HepG2 (cell line): ENCODE measurements at regions not wholly inside any gene's neighbourhood (a gene's known extent, or its start where the extent isn't known, plus 50 kb on each side); places are given as distances from the start of the nearest gene placed in this dataset.

Experiments
- DPF2 ChIP-seq: sonication (generic); formaldehyde crosslinking; IDR thresholded peaks from 2 replicates; pipeline ENCODE4 v1.4.0; 2020; ENCODE audit warnings: mild to moderate bottlenecking, low read depth, missing genetic modification reagents, borderline replicate concordance
- FUBP1 ChIP-seq: sonication (generic); formaldehyde crosslinking; IDR thresholded peaks from 2 replicates; pipeline ENCODE4 v1.5.1; 2020; ENCODE audit warnings: missing genetic modification reagents, mild to moderate bottlenecking, borderline replicate concordance
- HCFC1 ChIP-seq: fragments of 150-350 bp; IDR thresholded peaks from 2 replicates; pipeline ENCODE4 v1.6.1; 2014; ENCODE audit warnings: low read depth, low read length
- MLX ChIP-seq: IDR thresholded peaks from 2 replicates; pipeline ENCODE4 v1.6.1; 2016
- SMARCE1 ChIP-seq: fragments of 450-650 bp; IDR thresholded peaks from 2 replicates; pipeline ENCODE4 v1.6.1; 2017; ENCODE audit warnings: borderline replicate concordance
- SOX6 ChIP-seq, 2 experiments: fragments of 450-650 bp in 1 of 2; sonication (generic) in 1 of 2; formaldehyde crosslinking in 1 of 2; IDR thresholded peaks; 2 replicates each; pipeline versions ENCODE4 v1.4.0 to v1.6.1; 2017 to 2020; ENCODE audit warnings: antibody characterized with exemption in 1 of 2, mild to moderate bottlenecking in 1 of 2, missing genetic modification reagents in 1 of 2
- U2AF1 ChIP-seq: fragments of 200-400 bp; formaldehyde crosslinking; optimal IDR thresholded peaks from 2 replicates; pipeline ENCODE3; 2017; ENCODE audit warnings: mild to moderate bottlenecking, low read depth, low read length
- ZBTB7A ChIP-seq: sonication (generic); formaldehyde crosslinking; IDR thresholded peaks from 2 replicates; pipeline ENCODE4 v1.8.0; 2022; ENCODE audit warnings: mild to moderate bottlenecking, missing genetic modification reagents
- ZFY ChIP-seq: sonication (generic); formaldehyde crosslinking; IDR thresholded peaks from 2 replicates; pipeline ENCODE4 v1.4.0; 2020; ENCODE audit warnings: missing genetic modification reagents
- ZMYM4 ChIP-seq: sonication (generic); formaldehyde crosslinking; IDR thresholded peaks from 2 replicates; pipeline ENCODE4 v1.8.1; 2023; ENCODE audit warnings: mild to moderate bottlenecking, missing genetic modification reagents
- ZNF138 ChIP-seq: sonication (generic); formaldehyde crosslinking; IDR thresholded peaks from 2 replicates; pipeline ENCODE4 v1.5.0; 2020; ENCODE audit warnings: mild to moderate bottlenecking, low read depth, missing genetic modification reagents
- ZNF263 ChIP-seq: sonication (generic); formaldehyde crosslinking; IDR thresholded peaks from 2 replicates; pipeline ENCODE4 v1.4.0; 2020; ENCODE audit warnings: missing genetic modification reagents
- ZNF703 ChIP-seq: sonication (generic); formaldehyde crosslinking; IDR thresholded peaks from 2 replicates; pipeline ENCODE4 v1.5.1; 2020; ENCODE audit warnings: missing genetic modification reagents, mild to moderate bottlenecking, moderate library complexity, borderline replicate concordance
- ZSCAN22 ChIP-seq: sonication (generic); formaldehyde crosslinking; IDR thresholded peaks from 2 replicates; pipeline ENCODE4 v1.4.0; 2020; ENCODE audit warnings: mild to moderate bottlenecking, missing genetic modification reagents
- ZSCAN30 ChIP-seq: sonication (generic); formaldehyde crosslinking; IDR thresholded peaks from 2 replicates; pipeline ENCODE4 v1.5.0; 2020; ENCODE audit warnings: mild to moderate bottlenecking, missing genetic modification reagents
- ZZZ3 ChIP-seq: sonication (generic); formaldehyde crosslinking; IDR thresholded peaks from 2 replicates; pipeline ENCODE4 v1.4.0; 2020; ENCODE audit warnings: missing genetic modification reagents, mild to moderate bottlenecking, borderline replicate concordance
- TF ChIP-seq, protein P1 (sequence below): IDR thresholded peaks from 2 replicates; pipeline ENCODE4 v1.6.1; 2016; ENCODE audit warnings: missing compliant biosample characterization, missing genetic modification reagents, borderline replicate concordance
- TF ChIP-seq, protein P2 (sequence below): sonication (generic); formaldehyde crosslinking; IDR thresholded peaks from 2 replicates; pipeline ENCODE4 v1.9.0; 2021; ENCODE audit warnings: mild to moderate bottlenecking, missing genetic modification reagents
- TF ChIP-seq, protein P3 (sequence below): sonication (generic); formaldehyde crosslinking; IDR thresholded peaks from 2 replicates; pipeline ENCODE4 v1.5.0; 2020; ENCODE audit warnings: missing genetic modification reagents

DNA sequence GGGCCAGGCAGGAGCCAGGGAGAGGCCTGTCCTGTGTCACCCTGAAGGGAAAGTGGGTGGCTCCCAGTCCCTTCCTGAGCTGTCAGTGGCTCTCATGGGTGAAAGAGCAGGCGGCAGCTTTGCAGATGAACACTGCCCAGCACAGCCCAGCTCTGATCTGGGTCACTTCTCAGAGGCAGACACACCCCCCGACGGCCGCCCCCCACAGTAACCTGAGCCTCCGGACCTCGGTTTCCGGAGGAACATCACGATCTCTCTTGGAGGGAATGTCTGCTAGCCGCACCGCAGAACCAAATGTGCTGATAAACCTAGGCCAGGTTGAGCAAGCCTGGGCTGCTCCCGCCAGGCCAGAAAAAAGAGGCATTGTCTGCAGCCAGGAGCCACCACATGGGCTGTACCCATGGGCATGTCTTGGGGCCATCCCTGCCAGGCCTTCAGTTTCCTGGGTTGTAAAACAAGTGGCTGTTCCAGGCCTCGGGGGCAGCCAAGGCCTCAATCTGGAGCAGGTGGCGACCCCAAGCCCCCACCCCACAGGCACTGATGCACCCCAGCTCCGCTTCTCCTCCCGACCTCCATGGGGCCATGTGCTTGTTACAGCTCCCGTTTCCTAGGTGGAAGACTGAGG is 57.6 kb downstream of the NCOR2 start (continued):
- TF ChIP-seq, protein P1, sequence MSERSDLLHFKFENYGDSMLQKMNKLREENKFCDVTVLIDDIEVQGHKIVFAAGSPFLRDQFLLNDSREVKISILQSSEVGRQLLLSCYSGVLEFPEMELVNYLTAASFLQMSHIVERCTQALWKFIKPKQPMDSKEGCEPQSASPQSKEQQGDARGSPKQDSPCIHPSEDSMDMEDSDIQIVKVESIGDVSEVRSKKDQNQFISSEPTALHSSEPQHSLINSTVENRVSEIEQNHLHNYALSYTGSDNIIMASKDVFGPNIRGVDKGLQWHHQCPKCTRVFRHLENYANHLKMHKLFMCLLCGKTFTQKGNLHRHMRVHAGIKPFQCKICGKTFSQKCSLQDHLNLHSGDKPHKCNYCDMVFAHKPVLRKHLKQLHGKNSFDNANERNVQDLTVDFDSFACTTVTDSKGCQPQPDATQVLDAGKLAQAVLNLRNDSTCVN (CRISPR knock-in tag) = no peak
- no peak for TF ChIP-seq SOX6 (IDR thresholded peaks at IDR 0.05)
- peak; percentile 51 for TF ChIP-seq SOX6 (CRISPR knock-in tag; IDR thresholded peaks at IDR 0.05)
- TF ChIP-seq MLX = no peak
- TF ChIP-seq ZFY = peak; percentile 66; the same call in 1 of the 2 replicates
- no peak for TF ChIP-seq ZNF263 (CRISPR knock-in tag)
- 0 out of 2 replicates have a peak, but pooled peaks have one; percentile 29 for TF ChIP-seq ZMYM4 (CRISPR knock-in tag)
- TF ChIP-seq ZNF138 (CRISPR knock-in tag) = no peak
- TF ChIP-seq U2AF1 = no peak
- no peak for TF ChIP-seq ZSCAN30 (CRISPR knock-in tag)
- TF ChIP-seq, protein P2, sequence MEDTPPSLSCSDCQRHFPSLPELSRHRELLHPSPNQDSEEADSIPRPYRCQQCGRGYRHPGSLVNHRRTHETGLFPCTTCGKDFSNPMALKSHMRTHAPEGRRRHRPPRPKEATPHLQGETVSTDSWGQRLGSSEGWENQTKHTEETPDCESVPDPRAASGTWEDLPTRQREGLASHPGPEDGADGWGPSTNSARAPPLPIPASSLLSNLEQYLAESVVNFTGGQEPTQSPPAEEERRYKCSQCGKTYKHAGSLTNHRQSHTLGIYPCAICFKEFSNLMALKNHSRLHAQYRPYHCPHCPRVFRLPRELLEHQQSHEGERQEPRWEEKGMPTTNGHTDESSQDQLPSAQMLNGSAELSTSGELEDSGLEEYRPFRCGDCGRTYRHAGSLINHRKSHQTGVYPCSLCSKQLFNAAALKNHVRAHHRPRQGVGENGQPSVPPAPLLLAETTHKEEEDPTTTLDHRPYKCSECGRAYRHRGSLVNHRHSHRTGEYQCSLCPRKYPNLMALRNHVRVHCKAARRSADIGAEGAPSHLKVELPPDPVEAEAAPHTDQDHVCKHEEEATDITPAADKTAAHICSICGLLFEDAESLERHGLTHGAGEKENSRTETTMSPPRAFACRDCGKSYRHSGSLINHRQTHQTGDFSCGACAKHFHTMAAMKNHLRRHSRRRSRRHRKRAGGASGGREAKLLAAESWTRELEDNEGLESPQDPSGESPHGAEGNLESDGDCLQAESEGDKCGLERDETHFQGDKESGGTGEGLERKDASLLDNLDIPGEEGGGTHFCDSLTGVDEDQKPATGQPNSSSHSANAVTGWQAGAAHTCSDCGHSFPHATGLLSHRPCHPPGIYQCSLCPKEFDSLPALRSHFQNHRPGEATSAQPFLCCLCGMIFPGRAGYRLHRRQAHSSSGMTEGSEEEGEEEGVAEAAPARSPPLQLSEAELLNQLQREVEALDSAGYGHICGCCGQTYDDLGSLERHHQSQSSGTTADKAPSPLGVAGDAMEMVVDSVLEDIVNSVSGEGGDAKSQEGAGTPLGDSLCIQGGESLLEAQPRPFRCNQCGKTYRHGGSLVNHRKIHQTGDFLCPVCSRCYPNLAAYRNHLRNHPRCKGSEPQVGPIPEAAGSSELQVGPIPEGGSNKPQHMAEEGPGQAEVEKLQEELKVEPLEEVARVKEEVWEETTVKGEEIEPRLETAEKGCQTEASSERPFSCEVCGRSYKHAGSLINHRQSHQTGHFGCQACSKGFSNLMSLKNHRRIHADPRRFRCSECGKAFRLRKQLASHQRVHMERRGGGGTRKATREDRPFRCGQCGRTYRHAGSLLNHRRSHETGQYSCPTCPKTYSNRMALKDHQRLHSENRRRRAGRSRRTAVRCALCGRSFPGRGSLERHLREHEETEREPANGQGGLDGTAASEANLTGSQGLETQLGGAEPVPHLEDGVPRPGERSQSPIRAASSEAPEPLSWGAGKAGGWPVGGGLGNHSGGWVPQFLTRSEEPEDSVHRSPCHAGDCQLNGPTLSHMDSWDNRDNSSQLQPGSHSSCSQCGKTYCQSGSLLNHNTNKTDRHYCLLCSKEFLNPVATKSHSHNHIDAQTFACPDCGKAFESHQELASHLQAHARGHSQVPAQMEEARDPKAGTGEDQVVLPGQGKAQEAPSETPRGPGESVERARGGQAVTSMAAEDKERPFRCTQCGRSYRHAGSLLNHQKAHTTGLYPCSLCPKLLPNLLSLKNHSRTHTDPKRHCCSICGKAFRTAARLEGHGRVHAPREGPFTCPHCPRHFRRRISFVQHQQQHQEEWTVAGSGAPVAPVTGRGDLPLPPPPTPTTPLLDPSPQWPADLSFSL (CRISPR knock-in tag) = 0 out of 2 replicates have a peak, but pooled peaks have one; percentile 17
- peak; percentile 15; the same call in 1 of the 2 replicates for TF ChIP-seq DPF2 (CRISPR knock-in tag)
- no peak for TF ChIP-seq ZNF703 (CRISPR knock-in tag)
- TF ChIP-seq FUBP1 (CRISPR knock-in tag) = no peak
- no peak for TF ChIP-seq HCFC1
- TF ChIP-seq SMARCE1 = no peak
- TF ChIP-seq, protein P3, sequence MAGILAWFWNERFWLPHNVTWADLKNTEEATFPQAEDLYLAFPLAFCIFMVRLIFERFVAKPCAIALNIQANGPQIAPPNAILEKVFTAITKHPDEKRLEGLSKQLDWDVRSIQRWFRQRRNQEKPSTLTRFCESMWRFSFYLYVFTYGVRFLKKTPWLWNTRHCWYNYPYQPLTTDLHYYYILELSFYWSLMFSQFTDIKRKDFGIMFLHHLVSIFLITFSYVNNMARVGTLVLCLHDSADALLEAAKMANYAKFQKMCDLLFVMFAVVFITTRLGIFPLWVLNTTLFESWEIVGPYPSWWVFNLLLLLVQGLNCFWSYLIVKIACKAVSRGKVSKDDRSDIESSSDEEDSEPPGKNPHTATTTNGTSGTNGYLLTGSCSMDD (CRISPR knock-in tag) = no peak
- no peak for TF ChIP-seq ZSCAN22 (CRISPR knock-in tag)
- TF ChIP-seq ZBTB7A (CRISPR knock-in tag) = no peak
- TF ChIP-seq ZZZ3 (CRISPR knock-in tag) = no peak; the same call in 1 of the 2 replicates
